PC-9 (cell line): ENCODE measurements at regions not wholly inside any gene's neighbourhood (a gene's known extent, or its start where the extent isn't known, plus 50 kb on each side); places are given as distances from the start of the nearest gene placed in this dataset.

Experiments used
- BruUV-seq: library from RNA; stranded (reverse); fragments of 400-500 nt; replicated peaks from 2 replicates; lab custom pipeline; 2021; lab: Mats Ljungman, UMichigan
- CTCF ChIA-PET: fragments of 300-600 bp; sonication (Branson Sonifier 250); formaldehyde crosslinking; loops from one replicate; lab custom pipeline; 2022; ENCODE audit warnings: antibody characterized with exemption; lab: Charles Lee
- POLR2A ChIA-PET: fragments of 300-600 bp; sonication (Branson Sonifier 250); formaldehyde crosslinking; loops from one replicate; lab custom pipeline; 2022; ENCODE audit warnings: antibody characterized with exemption; ENCODE audit not compliant: unreplicated experiment; lab: Charles Lee
- DNase-seq, 2 experiments: peaks; one replicate each; pipeline versions ENCODE4 v3.0.0 to v3.0.0-alpha.2; 2015 to 2022; ENCODE audit warnings: mixed read lengths in 1 of 2
- H2AFZ ChIP-seq: fragments of 200-600 bp; sonication (generic); 2 replicates; pipeline ENCODE4 v1.8.1; 2017; ENCODE audit warnings: antibody characterized with exemption
- H3F3A ChIP-seq: fragments of 200-600 bp; sonication (generic); 2 replicates; pipeline ENCODE4 v1.8.1; 2017; ENCODE audit warnings: antibody characterized with exemption, mild to moderate bottlenecking, low read depth; ENCODE audit not compliant: insufficient read depth
- H3K27ac ChIP-seq: fragments of 200-600 bp; sonication (generic); 2 replicates; pipeline ENCODE4 v1.6.1; 2016; ENCODE audit warnings: mixed run types
- H3K27me3 ChIP-seq: fragments of 200-600 bp; sonication (generic); 2 replicates; pipeline ENCODE4 v1.6.1; 2016; ENCODE audit warnings: low read depth, mixed run types; ENCODE audit not compliant: insufficient read depth
- H3K36me3 ChIP-seq: fragments of 200-600 bp; sonication (generic); 2 replicates; pipeline ENCODE4 v1.6.1; 2016; ENCODE audit warnings: low read depth, mixed run types
- H3K4me1 ChIP-seq: fragments of 200-600 bp; sonication (generic); replicated peaks from 2 replicates; pipeline ENCODE4 v1.6.1; 2016; ENCODE audit warnings: mixed run types; ENCODE audit not compliant: insufficient read depth
- H3K4me2 ChIP-seq: fragments of 200-600 bp; sonication (generic); 2 replicates; pipeline ENCODE4 v1.6.1; 2017; ENCODE audit warnings: mixed run types
- H3K4me3 ChIP-seq: fragments of 200-600 bp; sonication (generic); 2 replicates; pipeline ENCODE4 v1.6.1; 2016; ENCODE audit warnings: mixed run types
- H3K79me2 ChIP-seq: fragments of 200-600 bp; sonication (generic); 2 replicates; pipeline ENCODE4 v1.6.1; 2017; ENCODE audit warnings: low read depth, mixed run types
- H3K9me2 ChIP-seq: fragments of 200-600 bp; sonication (generic); 2 replicates; pipeline ENCODE4 v1.8.1; 2017; ENCODE audit warnings: mild to moderate bottlenecking; ENCODE audit not compliant: insufficient read depth
- H3K9me3 ChIP-seq: fragments of 200-600 bp; sonication (generic); 2 replicates; pipeline ENCODE4 v1.8.1; 2016; ENCODE audit warnings: low read depth; ENCODE audit not compliant: insufficient read depth
- H4K20me1 ChIP-seq: fragments of 200-600 bp; sonication (generic); 2 replicates; pipeline ENCODE4 v1.8.1; 2017; ENCODE audit not compliant: insufficient read depth
- CTCF ChIP-seq: fragments of 200-600 bp; sonication (generic); conservative IDR thresholded peaks from 2 replicates; pipeline ENCODE4 v1.6.1; 2017; ENCODE audit warnings: mixed run types, antibody characterized with exemption, mild to moderate bottlenecking, moderate library complexity
- EZH2 ChIP-seq: fragments of 200-600 bp; sonication (generic); IDR thresholded peaks from 2 replicates; pipeline ENCODE4 v1.8.0; 2017; ENCODE audit warnings: antibody characterized with exemption, low read depth
- intact Hi-C: fragments of 100-400 bp; cut with micrococcal nuclease; formaldehyde crosslinking; loops from one replicate; pipeline ENCODE4 v1.10.0; 2022; ENCODE audit not compliant: unreplicated experiment

GRCh38 chr18:32621034-32621433, 150.4 kb upstream of the GAREM1 start:
- ChIA-PET CTCF (no interaction called here), POLR2A (no interaction called here)
- Histone ChIP-seq H3K4me2 (no peak overlapping the region), H3K4me1 (no peaks in the 10 kb centered on the region), H3K9me3 (no peaks in the 10 kb centered on the region), H3K9me2 (no peaks in the 10 kb centered on the region), H3K27ac (no peak overlapping the region), H3F3A (no peaks in the 10 kb centered on the region), H3K36me3 (no peaks in the 10 kb centered on the region), H3K27me3 (no peaks in the 10 kb centered on the region), H4K20me1 (no peaks in the 10 kb centered on the region), H2AFZ (no peak overlapping the region), H3K79me2 (no peaks in the 10 kb centered on the region), H3K4me3 (no peak overlapping the region)
- intact Hi-C loops = no loop called here
- no peak for DNase-seq
- BruUV-seq = no TSS peak
- TF ChIP-seq EZH2 (no peak), CTCF (no peak)

- Histone ChIP-seq H3K9me3 (no peaks in the 10 kb centered on the region), H3K27me3 (no peaks in the 10 kb centered on the region), H3K4me2 (no peak overlapping the region), H3K9me2 (no peaks in the 10 kb centered on the region), H3K27ac (no peak overlapping the region), H3F3A (no peaks in the 10 kb centered on the region), H2AFZ (no peak overlapping the region), H4K20me1 (no peaks in the 10 kb centered on the region), H3K4me3 (no peak overlapping the region), H3K79me2 (no peaks in the 10 kb centered on the region), H3K4me1 (no peaks in the 10 kb centered on the region), H3K36me3 (no peaks in the 10 kb centered on the region)
- ChIA-PET CTCF (no interaction called here), POLR2A (no interaction called here)
- no peak for DNase-seq
- intact Hi-C loops = no loop called here
- TF ChIP-seq CTCF (no peak), EZH2 (no peak)
- BruUV-seq = no TSS peak
Measured at GRCh38 chr18:32618546-32618945, 147.9 kb upstream of the GAREM1 start.

DNA sequence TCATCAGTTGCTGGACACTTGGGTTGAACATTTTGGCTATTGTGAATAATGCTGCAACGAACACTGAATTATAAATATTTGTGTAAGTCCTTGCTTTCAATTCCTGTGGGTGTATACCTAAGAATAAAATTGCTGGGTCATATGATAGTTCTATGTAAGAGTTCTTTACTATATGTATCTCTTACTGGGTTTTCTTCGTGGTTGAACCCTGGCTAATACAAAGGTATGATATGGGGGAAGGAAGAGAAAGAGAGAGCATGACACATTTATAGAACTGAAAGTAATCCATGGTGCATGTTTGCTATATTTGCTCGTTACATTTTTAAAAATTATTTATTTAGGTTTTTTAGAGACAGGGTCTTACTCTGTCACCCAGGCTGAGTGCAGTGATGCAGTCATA, 143.1 kb upstream of the GAREM1 start:
- TF ChIP-seq CTCF (no peak), EZH2 (no peak)
- Histone ChIP-seq H3K27ac (no peak overlapping the region), H3K9me2 (no peaks in the 10 kb centered on the region), H3K9me3 (no peaks in the 10 kb centered on the region), H3K27me3 (no peaks in the 10 kb centered on the region), H4K20me1 (no peaks in the 10 kb centered on the region), H2AFZ (no peak overlapping the region), H3F3A (no peaks in the 10 kb centered on the region), H3K36me3 (no peaks in the 10 kb centered on the region), H3K79me2 (no peaks in the 10 kb centered on the region), H3K4me3 (no peak overlapping the region), H3K4me1 (no peaks in the 10 kb centered on the region), H3K4me2 (no peak overlapping the region)
- intact Hi-C loops = no loop called here
- POLR2A ChIA-PET = no interaction called here
- CTCF ChIA-PET = no interaction called here
- DNase-seq = no peak
- no TSS peak for BruUV-seq
